Nephron (organoid): ENCODE measurements at regions not wholly inside any gene's neighbourhood (a gene's known extent, or its start where the extent isn't known, plus 50 kb on each side); places are given as distances from the start of the nearest gene placed in this dataset.

Experiments used
- H3K27ac Mint-ChIP-seq, 3 experiments: 2 replicates each; pipeline ENCODE4 v1.8.0; 2020; ENCODE audit warnings: mixed read lengths in 3 of 3, mild to moderate bottlenecking in 2 of 3, moderate library complexity in 1 of 3
- H3K27me3 Mint-ChIP-seq: 2 replicates; pipeline ENCODE4 v1.8.0; 2021; ENCODE audit warnings: low read depth, mild to moderate bottlenecking, moderate library complexity, mixed read lengths
- H3K36me3 Mint-ChIP-seq: 2 replicates; pipeline ENCODE4 v1.8.0; 2020; ENCODE audit warnings: low read depth, mixed read lengths
- H3K4me1 Mint-ChIP-seq: 2 replicates; pipeline ENCODE4 v1.8.0; 2020; ENCODE audit warnings: mixed read lengths
- H3K4me3 Mint-ChIP-seq, 3 experiments: 2 replicates each; pipeline ENCODE4 v1.8.0; 2020; ENCODE audit warnings: mild to moderate bottlenecking in 3 of 3, mixed read lengths in 3 of 3, moderate library complexity in 2 of 3
- H3K9me3 Mint-ChIP-seq: 2 replicates; pipeline ENCODE4 v1.8.0; 2020; ENCODE audit warnings: mixed read lengths
- CTCF ChIP-seq, 3 experiments: fragments of 200-600 bp; sonication (generic); IDR thresholded peaks; one replicate each; pipeline ENCODE4 v1.5.0; 2021; ENCODE audit warnings: antibody characterized with exemption in 3 of 3; ENCODE audit not compliant: unreplicated experiment in 3 of 3

GRCh38 chr1:222045786-222046185, 303.9 kb upstream of the DUSP10 start:
- peak overlapping the region in 2 of 3 experiments; percentile 4 to 21 for H3K27ac Mint-ChIP-seq

GRCh38 chr1:222045236-222045635, 303.3 kb upstream of the DUSP10 start:
- Mint-ChIP-seq H3K4me3 (no peak overlapping the region), H3K9me3 (no peaks in the 10 kb centered on the region), H3K36me3 (no peaks in the 10 kb centered on the region), H3K4me1 (peaks cover 56% of the 10 kb centered on the region), H3K27ac (peak overlapping the region in 2 of 3 experiments; percentile 4 to 21), H3K27me3 (peaks cover 4% of the 10 kb centered on the region)
- no peak for TF ChIP-seq CTCF (IDR thresholded peaks at IDR 0.05; ENCODE audit: unreplicated experiment in 3 of 3)

More at GRCh38 chr1:222045786-222046185, 303.9 kb upstream of the DUSP10 start:
- H3K36me3 Mint-ChIP-seq, result no peaks in the 10 kb centered on the region
- no peak for TF ChIP-seq CTCF (IDR thresholded peaks at IDR 0.05; ENCODE audit: unreplicated experiment in 3 of 3)
- H3K9me3 Mint-ChIP-seq, result no peaks in the 10 kb centered on the region
- peaks cover 8% of the 10 kb centered on the region for H3K27me3 Mint-ChIP-seq
- no peak overlapping the region for H3K4me3 Mint-ChIP-seq
- peaks cover 50% of the 10 kb centered on the region for H3K4me1 Mint-ChIP-seq

GRCh38 chr1:222043444-222044292, 301.8 kb upstream of the DUSP10 start:
- H3K4me1 Mint-ChIP-seq, result peaks cover 66% of the 10 kb centered on the region
- no peaks in the 10 kb centered on the region for H3K27me3 Mint-ChIP-seq
- H3K4me3 Mint-ChIP-seq, result peak overlapping the region in 1 of 3 experiments; percentile 61
- no peaks in the 10 kb centered on the region for H3K36me3 Mint-ChIP-seq
- no peak for TF ChIP-seq CTCF (IDR thresholded peaks at IDR 0.05; ENCODE audit: unreplicated experiment in 3 of 3)
- peak overlapping the region; percentile 73 to 79 (median 78) for H3K27ac Mint-ChIP-seq
- H3K9me3 Mint-ChIP-seq, result no peaks in the 10 kb centered on the region

GRCh38 chr1:222042120-222042519, 300.2 kb upstream of the DUSP10 start:
- Mint-ChIP-seq H3K9me3 (no peaks in the 10 kb centered on the region), H3K36me3 (no peaks in the 10 kb centered on the region), H3K27ac (peak overlapping the region in 2 of 3 experiments; percentile 6 to 73), H3K4me3 (no peak overlapping the region), H3K4me1 (peaks cover 67% of the 10 kb centered on the region), H3K27me3 (no peaks in the 10 kb centered on the region)
- no peak for TF ChIP-seq CTCF (IDR thresholded peaks at IDR 0.05; ENCODE audit: unreplicated experiment in 3 of 3)

- no peaks in the 10 kb centered on the region for H3K27me3 Mint-ChIP-seq
- no peak for TF ChIP-seq CTCF (IDR thresholded peaks at IDR 0.05; ENCODE audit: unreplicated experiment in 3 of 3)
- H3K9me3 Mint-ChIP-seq, result no peaks in the 10 kb centered on the region
- peak overlapping the region; percentile 40 to 82 (median 81) for H3K27ac Mint-ChIP-seq
- H3K4me3 Mint-ChIP-seq, result peak overlapping the region in 1 of 3 experiments; percentile 3
- peaks cover 66% of the 10 kb centered on the region for H3K4me1 Mint-ChIP-seq
- no peaks in the 10 kb centered on the region for H3K36me3 Mint-ChIP-seq
Observed at GRCh38 chr1:222040955-222041354, 299.1 kb upstream of the DUSP10 start.
